GM19099 (cell line): ENCODE measurements at regions not wholly inside any gene's neighbourhood (a gene's known extent, or its start where the extent isn't known, plus 50 kb on each side); places are given as distances from the start of the nearest gene placed in this dataset.

Experiments
- POLR2A ChIP-seq: IDR thresholded peaks from 3 replicates; pipeline ENCODE4 v1.6.1; 2011; ENCODE audit warnings: low read depth; ENCODE audit not compliant: insufficient read length; ENCODE audit errors: extremely low read depth

DNA sequence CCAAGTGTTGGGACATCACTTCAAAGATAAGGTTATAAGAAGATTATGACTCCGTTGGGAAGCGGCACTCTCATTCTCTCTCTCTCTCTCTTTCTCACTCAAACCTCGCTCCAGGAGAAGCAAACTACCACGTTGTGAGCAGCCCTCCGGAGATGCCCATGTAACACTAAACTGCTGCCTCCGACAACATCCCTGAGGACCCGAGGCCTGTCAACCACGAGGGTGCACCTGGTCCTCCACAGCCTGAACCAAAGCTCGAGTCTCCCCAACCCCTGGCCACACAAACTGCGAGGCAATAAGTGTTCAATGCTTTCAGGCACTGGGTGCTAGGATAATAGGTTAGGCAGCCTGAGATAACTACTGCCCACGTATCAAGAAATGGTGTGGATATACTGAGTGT, 654.5 kb upstream of the ID2 start:
- no peak for TF ChIP-seq POLR2A

- TF ChIP-seq POLR2A: no peak
These were observed 653.8 kb upstream of the ID2 start for GRCh38 chr2:8028036-8028435.

DNA sequence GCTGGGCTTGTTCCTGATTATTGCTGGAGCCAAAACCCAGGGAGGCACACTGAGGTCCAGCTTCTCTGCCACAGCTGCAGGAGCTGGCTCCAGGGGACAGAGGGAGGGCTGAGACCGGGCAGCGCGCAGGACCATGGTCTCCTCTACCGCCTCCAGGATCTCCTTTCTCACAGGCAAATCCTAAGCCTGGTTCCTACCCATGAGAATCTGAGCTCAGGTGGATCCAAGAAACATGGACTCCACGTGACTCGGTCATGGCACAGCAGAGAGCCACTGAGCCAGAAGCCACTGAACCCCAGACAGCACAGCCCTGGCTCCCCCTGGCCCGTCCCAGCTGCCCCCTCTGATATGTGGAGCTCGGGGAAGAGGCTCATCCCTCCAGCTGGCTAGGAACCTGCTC, 653.4 kb upstream of the ID2 start:
- no peak for TF ChIP-seq POLR2A

- no peak for TF ChIP-seq POLR2A
These were observed 652.9 kb upstream of the ID2 start for GRCh38 chr2:8028981-8029380.

GRCh38 chr2:8030573-8031303, 651.1 kb upstream of the ID2 start:
- no peak for TF ChIP-seq POLR2A

GRCh38 chr2:8031370-8031769, 650.5 kb upstream of the ID2 start:
- TF ChIP-seq POLR2A: no peak

DNA sequence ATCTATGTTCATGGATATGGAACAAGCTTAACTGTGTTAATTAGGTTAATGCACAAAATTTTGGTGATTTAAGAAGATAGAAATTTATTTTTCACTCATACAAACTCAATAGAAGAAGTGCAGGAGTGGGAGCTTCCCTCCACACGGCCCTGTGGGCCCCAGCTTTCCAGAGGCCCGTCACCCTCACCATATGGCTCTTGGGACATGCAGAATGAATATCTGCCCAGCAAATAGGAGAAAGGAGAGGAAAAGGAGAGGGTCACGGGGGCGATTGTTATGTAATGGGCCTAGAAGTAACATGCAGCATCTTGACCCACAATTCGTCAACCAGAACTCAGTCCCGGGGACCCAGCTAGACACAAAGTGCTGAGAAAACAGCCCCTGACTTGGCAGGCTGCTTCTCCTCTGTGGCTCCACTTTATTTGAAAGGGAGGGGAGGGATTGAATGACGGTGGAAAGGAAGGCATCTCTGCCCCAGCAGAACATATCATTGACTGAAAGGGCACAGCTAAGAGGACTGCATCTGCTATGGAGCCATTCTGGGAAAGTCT, 648.2 kb upstream of the ID2 start:
- TF ChIP-seq POLR2A: no peak

- TF ChIP-seq POLR2A: no peak
These were observed 645.5 kb upstream of the ID2 start for GRCh38 chr2:8036366-8036765.

DNA sequence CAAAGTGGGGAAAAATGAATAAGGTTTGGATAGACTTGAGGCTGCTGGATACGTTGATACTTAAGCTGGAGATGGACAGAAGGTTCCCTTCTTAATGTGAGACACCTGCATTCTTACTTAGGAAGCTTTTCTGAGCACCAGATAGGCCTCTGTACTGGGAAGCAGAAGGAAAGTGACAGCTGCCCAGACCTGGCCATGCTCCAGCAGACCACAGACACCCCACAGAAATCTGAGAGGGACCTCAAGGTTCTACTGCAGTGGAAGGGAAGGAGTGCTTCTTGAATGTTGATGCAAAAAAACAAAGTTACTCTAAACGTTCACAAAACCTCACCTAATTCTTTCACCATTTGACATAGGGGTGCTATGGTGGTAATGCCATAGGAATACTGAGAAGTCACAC, 642.1 kb upstream of the ID2 start:
- TF ChIP-seq POLR2A: no peak

DNA sequence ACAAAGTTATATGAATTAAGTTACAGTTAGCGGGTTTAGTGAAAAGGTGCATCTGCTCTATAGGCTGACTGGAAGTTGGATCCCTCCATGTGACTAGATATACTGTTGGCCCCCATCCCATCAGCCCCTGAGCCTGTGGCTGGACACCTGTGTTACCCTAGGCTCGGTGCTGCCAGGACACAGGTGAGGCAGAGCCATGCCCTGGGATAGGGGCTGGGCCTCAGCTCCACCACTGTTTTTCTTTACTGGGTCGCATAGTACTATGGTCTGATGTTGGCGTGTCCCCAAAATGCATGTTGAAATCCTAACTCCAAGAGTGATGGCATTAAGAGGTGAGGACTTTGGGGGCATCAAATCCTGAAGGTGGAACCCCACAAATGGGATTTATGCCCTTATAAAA, 638.6 kb upstream of the ID2 start:
- TF ChIP-seq POLR2A: no peak

DNA sequence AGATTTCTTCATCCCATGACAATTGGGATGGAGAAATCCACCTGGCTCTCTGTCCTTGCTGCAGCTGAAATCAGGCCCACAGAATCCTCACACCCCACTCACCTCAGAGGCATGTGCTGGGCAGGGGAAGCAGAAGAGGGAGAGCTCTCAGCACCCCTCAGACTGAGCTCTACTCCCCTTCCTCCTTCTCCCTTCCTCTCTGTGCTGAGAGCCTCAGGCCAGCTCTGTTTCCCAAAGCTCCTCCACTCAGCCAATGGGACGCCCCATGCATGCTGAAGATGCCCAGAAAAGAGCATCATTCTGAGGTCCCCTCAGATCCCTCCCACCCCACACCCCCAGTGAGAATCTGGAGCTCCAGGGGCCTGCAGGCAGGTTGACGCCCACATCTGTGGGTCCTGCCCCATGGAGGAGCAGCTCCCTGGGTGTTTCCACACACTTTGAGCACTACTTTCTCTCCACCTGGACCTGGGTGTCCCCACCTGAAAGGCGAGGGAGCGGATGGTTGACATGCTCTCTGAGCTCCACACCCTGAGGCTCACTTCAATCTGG, 637.7 kb upstream of the ID2 start:
- no peak for TF ChIP-seq POLR2A

DNA sequence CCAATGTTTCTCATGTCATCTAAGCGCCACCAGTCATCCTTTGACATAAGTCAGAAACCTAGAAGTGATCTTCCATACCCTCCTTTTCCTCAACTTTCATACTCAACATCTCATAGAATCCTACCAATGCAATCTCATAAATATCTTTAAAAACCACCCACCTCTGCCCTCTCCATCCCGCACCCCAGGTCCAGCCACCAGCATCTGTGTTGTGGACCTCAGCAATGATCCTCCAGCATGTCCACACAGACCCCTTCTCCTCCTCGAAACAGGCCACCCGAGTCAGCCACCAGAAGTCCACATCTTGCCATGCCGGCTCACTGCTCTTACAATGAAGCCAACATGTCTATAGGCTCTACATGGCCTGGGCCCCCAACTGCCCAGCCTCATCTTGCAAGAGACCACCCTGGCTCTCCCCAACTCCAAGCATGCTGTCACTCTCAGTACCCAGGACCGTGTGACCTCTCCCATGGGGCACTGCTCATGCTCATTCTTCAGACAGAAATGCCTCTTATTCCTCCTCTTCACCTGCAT, 636.7 kb upstream of the ID2 start:
- no peak for TF ChIP-seq POLR2A

DNA sequence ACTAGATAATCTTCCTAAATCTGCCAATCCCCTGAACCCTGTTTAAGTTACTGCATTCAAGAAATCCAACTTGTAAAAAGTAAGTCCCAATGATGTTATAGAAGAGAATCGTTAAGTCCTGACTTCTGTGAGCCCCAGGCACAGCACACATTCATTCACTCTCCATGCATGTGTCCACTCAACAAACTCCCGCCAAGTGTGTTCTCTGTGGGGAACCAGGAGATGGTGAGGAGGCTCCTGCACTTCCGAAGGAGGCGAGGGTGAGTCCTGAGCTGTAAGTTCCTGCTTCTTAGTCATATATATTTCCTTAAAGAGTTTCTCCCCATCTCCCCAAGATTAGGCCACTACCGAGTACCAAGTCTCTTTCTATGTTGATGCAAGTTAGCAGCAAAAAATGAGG, 635.0 kb upstream of the ID2 start:
- TF ChIP-seq POLR2A: no peak

DNA sequence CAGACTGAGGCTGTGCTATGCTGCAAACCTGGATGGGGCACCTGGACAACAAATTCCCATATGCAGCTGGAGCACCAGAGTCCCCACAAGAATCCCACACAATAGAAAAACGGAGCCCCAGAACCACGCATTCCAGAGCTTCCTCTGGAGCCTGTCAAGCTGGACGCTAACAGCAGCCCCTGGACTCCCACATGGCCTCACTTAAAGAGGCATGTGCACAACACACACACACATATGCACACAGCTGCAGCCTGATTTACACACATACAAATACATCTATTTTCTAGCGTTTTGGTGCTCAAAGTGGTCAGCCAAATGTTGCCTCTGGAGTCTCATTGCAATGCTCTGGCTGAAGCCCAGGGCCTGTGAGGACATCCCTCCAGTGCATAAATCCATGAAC, 632.7 kb upstream of the ID2 start:
- no peak for TF ChIP-seq POLR2A

DNA sequence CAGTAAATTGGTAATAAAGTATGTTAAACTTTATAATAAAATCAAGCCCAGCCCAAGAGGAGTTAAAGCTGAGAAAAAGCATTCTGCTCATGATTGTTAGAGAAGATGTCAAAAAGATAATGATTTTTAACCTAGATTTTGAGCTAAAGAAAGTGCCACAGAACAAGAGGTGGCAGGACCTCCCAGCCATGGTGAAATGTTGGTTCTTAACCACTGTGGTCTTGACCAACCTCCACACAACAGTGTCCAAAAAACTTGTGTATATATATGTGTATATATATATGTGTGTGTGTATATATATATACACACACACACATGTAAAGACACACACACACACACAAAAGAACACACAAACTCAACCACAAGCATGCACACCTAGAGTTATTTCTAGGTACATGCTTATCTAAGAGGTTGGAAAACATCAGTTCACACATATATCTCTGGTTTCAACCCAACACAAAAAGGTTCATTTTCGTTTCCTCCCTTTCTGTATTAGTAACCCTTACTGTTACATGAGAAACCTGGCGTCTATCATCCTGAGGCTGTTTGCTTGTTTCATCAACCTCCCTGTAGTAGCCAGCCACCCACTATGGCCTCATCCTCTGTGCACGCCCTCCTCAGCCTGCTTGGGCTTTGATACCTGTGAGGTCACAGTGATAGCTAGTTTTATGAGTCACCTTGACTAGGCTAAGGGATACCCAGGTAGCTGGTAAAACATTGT, 631.8 kb upstream of the ID2 start:
- TF ChIP-seq POLR2A: no peak

DNA sequence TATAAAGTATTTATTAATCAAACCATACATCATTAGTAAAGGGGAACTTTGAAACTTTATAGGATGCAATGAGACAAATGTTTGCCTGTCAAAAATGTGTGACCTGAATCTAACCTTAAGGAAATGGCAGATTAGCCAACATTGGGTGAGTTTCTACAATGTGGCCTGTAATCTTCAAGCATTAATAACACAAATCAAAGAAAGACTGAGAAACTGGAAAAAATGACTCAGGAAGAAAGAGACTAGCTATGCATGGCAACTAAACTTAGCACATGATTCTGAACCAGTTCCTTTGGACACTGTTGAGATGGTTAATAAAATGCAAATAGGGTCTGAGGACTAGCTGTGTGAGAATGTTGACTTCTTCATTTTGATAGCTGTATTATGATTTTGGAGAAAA, 628.6 kb upstream of the ID2 start:
- TF ChIP-seq POLR2A: no peak

DNA sequence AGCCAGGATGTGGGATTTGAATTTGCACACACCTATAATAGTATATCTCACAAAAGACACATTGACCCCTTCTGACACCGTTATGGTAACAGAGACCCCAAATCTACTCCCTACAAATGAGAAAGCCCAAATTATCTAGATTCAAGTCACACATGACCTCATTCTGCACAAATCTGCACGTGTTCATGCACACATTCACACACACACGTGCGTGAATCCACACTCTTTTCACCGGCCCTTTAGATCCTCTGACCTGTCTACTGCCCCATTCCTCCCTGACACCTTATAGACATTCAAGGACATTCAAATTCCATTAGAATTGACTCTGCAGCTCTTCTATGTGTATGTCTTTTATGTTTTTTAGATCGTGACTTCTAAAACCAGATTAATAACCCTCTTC, 627.8 kb upstream of the ID2 start:
- TF ChIP-seq POLR2A: no peak

DNA sequence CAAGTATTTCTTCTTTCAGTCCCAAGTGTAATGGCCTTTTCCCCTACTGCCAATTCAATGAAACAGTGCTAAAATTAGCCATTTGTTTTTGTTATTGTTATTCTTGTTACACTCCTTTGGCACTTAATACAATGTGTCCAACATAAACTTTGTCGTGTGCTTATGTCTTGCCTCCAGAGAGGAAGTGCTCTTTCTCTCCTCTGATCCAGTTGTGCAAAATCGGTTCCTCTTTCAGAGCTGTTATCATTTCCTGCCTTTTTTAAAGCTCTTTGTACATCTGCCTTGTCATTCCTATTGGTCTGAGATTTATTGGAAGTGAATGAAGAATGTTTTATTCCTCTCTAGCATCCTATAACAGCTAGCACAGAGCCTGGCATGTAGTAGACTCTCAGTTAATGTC, 623.2 kb upstream of the ID2 start:
- TF ChIP-seq POLR2A: no peak
